ENCODE measurements at regions not wholly inside any gene's neighbourhood (a gene's known extent, or its start where the extent isn't known, plus 50 kb on each side); places are given as distances from the start of the nearest gene placed in this dataset.

DNA sequence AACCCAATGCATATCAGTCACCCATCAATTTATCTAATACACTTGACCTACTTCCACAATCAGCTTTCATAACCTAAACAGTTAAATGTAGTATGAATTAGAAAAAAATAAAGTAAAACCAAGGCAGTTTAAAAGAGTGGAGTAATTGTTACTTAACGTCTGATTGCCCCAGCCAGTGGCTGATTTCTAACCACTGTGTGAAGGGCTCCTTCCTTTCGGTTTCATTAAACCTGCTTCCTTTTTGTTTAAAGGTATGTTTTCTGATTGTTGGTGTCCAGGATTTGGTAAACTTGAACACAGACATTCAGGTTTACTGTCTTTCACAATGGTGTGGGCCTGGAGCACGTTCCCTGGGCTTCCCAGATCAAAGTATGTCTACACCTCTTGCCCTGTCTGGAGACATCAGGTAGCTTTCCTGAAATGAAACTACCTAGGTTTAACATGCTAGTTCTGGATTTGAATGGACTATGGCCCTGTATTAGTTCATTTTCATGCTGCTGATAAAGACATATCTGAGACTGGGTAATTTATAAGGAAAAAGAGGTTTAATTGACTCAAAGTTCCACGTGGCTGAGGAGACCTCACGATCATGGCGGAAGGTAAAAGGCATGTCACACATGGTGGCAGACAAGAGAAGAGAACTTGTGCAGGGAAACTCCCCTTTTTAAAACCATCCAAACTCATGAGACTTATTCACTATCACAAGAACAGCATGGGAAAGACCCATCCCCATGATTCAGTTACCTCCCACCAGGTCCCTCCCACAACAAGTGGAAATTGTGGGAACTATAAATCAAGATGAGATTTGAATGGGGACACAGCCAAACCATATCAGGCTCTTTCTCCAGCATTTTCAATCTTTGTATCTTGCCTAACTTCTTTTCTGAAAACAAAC, 605.2 kb upstream of the ID2 start:
- TF ChIP-seq POLR2A (IDR thresholded peaks at IDR 0.05) (no peak), CTCF (IDR thresholded peaks at IDR 0.05) (no peak)
